ENCODE measurements at regions not wholly inside any gene's neighbourhood (a gene's known extent, or its start where the extent isn't known, plus 50 kb on each side); places are given as distances from the start of the nearest gene placed in this dataset.

DNA sequence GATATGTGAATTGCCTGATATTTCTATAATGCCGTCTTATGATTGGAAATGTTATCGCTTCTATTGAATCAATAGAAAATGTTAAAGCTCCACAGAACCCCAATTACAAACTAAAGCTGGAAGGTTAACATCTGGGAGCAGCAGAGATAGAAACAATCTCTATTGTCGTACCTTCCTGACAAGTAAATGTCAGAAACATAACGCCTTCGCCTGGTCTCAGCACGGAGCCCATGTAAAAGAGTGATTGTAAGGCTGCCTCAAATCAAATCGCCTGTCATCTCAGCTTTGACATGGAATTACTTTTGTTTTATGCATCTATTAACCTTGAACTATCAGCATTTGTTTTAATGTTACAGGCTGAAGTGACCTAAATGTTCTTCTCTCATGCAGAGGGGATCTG is 885.9 kb upstream of the PIK3C3 start (continued):
- TF ChIP-seq, protein P1, sequence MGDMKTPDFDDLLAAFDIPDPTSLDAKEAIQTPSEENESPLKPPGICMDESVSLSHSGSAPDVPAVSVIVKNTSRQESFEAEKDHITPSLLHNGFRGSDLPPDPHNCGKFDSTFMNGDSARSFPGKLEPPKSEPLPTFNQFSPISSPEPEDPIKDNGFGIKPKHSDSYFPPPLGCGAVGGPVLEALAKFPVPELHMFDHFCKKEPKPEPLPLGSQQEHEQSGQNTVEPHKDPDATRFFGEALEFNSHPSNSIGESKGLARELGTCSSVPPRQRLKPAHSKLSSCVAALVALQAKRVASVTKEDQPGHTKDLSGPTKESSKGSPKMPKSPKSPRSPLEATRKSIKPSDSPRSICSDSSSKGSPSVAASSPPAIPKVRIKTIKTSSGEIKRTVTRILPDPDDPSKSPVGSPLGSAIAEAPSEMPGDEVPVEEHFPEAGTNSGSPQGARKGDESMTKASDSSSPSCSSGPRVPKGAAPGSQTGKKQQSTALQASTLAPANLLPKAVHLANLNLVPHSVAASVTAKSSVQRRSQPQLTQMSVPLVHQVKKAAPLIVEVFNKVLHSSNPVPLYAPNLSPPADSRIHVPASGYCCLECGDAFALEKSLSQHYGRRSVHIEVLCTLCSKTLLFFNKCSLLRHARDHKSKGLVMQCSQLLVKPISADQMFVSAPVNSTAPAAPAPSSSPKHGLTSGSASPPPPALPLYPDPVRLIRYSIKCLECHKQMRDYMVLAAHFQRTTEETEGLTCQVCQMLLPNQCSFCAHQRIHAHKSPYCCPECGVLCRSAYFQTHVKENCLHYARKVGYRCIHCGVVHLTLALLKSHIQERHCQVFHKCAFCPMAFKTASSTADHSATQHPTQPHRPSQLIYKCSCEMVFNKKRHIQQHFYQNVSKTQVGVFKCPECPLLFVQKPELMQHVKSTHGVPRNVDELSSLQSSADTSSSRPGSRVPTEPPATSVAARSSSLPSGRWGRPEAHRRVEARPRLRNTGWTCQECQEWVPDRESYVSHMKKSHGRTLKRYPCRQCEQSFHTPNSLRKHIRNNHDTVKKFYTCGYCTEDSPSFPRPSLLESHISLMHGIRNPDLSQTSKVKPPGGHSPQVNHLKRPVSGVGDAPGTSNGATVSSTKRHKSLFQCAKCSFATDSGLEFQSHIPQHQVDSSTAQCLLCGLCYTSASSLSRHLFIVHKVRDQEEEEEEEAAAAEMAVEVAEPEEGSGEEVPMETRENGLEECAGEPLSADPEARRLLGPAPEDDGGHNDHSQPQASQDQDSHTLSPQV (IDR thresholded peaks at IDR 0.05) = no peak
- TF ChIP-seq TBL1XR1 (IDR thresholded peaks at IDR 0.05; ENCODE audit: low read depth, low read length) (no peak), IKZF1 (conservative IDR thresholded peaks at IDR 0.05) (no peak), BHLHE40 (IDR thresholded peaks at IDR 0.05; ENCODE audit: borderline replicate concordance in 1 of 2, low read depth in 2 of 2, low read length in 1 of 2) (no peak), CEBPZ (IDR thresholded peaks at IDR 0.05; ENCODE audit: low read depth, low read length) (no peak)

DNA sequence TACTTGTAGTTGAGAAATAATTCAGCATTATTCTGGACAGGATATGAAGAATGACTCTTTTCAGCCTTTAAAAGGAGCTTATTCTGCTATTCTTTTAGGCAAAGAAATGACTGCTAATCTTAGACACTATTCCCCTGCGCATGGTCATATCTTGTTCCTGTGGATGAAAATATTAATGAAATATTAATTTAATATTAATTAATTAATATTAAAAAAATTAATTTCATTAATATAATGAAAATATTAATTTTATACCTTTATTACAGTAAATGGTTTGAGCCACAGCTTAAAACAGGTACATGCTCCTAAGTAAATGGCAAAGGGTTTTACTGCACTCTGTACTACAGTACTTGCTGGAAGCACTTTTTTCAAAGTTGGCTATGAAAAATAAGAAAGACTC is 890.1 kb upstream of the PIK3C3 start:
- no peak for FAIRE-seq
- in situ Hi-C loops (cut with MboI) = no loop called here
- ChIA-PET SMC1A (ENCODE audit: uncharacterized antibody, unreplicated experiment) (no interaction called here), RAD21 (ENCODE audit: unreplicated experiment) (no interaction called here), POLR2A (no interaction called here), CTCF (no interaction called here)
- WGBS (ENCODE audit: insufficient coverage, insufficient replicate concordance, low lambda C conversion rate, missing lambda C conversion rate) = 48% methylated on average over 1 of the region's 1 CpG
- H3K4me1 ChIP-seq (ENCODE audit: control insufficient read depth, insufficient read depth, low read length) = no peaks in the 10 kb centered on the region
- H3K4me3 ChIP-seq = no peak overlapping the region
- no peaks in the 10 kb centered on the region for H4K20me1 ChIP-seq (ENCODE audit: control insufficient read depth, insufficient read depth)
- no peak overlapping the region for H3K4me2 ChIP-seq (ENCODE audit: control insufficient read depth, insufficient read depth)
- H3K27me3 ChIP-seq (replicated peaks in 1 of 2; ENCODE audit: control insufficient read depth in 2 of 2, insufficient read depth in 2 of 2, low read length in 1 of 2) = no peaks in the 10 kb centered on the region
- H3K9me3 ChIP-seq (replicated peaks; ENCODE audit: control insufficient read depth, insufficient read depth, low read length) = no peaks in the 10 kb centered on the region
- no peak overlapping the region for H3K9ac ChIP-seq (ENCODE audit: control insufficient read depth, insufficient read depth, low read length)
- intact Hi-C loops (cut with micrococcal nuclease; ENCODE audit: unreplicated experiment) = no loop called here
- no peaks in the 10 kb centered on the region for H3K79me2 ChIP-seq (ENCODE audit: control insufficient read depth, insufficient read depth, low read length)
- no TSS peak for BruUV-seq (replicated peaks)
- no peaks in the 10 kb centered on the region for H3K36me3 ChIP-seq (ENCODE audit: control insufficient read depth in 2 of 2, insufficient read depth in 2 of 2, low read length in 1 of 2)
- no peak overlapping the region for H2AFZ ChIP-seq (ENCODE audit: control insufficient read depth, low read depth, low read length)
- no peak overlapping the region for H3K27ac ChIP-seq (ENCODE audit: control insufficient read depth, insufficient read depth)
- ATAC-seq = no peak
- no peak for DNase-seq (ENCODE audit: low read depth, low spot score)
- TF ChIP-seq BRCA1 (IDR thresholded peaks at IDR 0.05; ENCODE audit: low read depth, low read length) (no peak), STAT3 (IDR thresholded peaks at IDR 0.05; ENCODE audit: low read depth, low read length) (no peak), PRDM15 (CRISPR knock-in tag; IDR thresholded peaks at IDR 0.05) (no peak), MTA3 (IDR thresholded peaks at IDR 0.05; ENCODE audit: borderline replicate concordance, low read length) (no peak), CHD1 (IDR thresholded peaks at IDR 0.05; ENCODE audit: low read depth, low read length) (no peak), PKNOX1 (IDR thresholded peaks at IDR 0.05) (no peak)

Measured in GM12878 (cell line).